ENCODE measurements at regions not wholly inside any gene's neighbourhood (a gene's known extent, or its start where the extent isn't known, plus 50 kb on each side); places are given as distances from the start of the nearest gene placed in this dataset.

DNA sequence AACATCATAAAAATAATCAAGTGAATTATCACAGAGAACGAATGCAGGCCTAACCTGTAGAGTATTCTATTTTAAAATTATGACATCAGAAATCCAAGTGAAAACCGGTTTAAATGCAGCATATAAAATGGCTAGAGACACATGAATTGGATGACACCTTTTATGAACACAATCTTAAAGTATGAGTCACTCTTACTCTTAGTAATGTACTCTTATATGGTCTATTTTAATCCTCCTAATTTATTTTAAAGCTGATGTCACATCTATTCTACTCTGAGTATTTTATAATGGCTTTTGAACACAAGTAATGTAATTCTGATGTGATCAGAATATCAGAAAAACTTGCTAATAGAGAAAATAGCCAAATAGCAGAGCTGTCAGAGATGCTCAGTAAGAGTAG is 161.4 kb upstream of the RADX start:
- TF ChIP-seq, protein P1, sequence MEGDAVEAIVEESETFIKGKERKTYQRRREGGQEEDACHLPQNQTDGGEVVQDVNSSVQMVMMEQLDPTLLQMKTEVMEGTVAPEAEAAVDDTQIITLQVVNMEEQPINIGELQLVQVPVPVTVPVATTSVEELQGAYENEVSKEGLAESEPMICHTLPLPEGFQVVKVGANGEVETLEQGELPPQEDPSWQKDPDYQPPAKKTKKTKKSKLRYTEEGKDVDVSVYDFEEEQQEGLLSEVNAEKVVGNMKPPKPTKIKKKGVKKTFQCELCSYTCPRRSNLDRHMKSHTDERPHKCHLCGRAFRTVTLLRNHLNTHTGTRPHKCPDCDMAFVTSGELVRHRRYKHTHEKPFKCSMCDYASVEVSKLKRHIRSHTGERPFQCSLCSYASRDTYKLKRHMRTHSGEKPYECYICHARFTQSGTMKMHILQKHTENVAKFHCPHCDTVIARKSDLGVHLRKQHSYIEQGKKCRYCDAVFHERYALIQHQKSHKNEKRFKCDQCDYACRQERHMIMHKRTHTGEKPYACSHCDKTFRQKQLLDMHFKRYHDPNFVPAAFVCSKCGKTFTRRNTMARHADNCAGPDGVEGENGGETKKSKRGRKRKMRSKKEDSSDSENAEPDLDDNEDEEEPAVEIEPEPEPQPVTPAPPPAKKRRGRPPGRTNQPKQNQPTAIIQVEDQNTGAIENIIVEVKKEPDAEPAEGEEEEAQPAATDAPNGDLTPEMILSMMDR (IDR thresholded peaks at IDR 0.05): no peak
- TF ChIP-seq RCOR1 (IDR thresholded peaks at IDR 0.05; ENCODE audit: low read depth, low read length) (no peak), MAZ (IDR thresholded peaks at IDR 0.05; ENCODE audit: borderline replicate concordance, low read depth, low read length) (no peak), KDM5A (IDR thresholded peaks at IDR 0.05) (no peak), JUNB (IDR thresholded peaks at IDR 0.05) (no peak), HOXA7 (CRISPR knock-in tag; IDR thresholded peaks at IDR 0.05) (no peak)
